ENCODE measurements at regions not wholly inside any gene's neighbourhood (a gene's known extent, or its start where the extent isn't known, plus 50 kb on each side); places are given as distances from the start of the nearest gene placed in this dataset.

DNA sequence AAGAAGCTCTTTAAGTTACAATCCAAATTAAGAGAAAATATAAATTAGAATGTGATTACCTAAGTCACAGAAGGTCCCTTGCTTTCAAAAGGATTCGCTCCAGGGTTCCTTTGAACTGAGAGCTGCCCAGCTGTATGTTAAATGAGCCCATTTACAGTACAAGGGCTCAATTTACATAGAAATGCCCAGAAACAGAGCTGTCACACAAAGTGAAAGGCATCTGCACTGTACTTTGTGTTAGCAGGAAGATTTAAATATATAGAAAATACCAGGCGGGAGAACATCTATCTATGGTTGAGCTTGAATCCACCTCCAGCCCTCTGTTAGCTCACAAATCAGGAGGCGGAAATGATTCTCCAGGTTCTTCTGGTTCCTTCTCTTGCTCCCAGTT, 272.9 kb downstream of the PAX3 start:
- intact Hi-C loops (cut with micrococcal nuclease), result no loop called here
- Histone ChIP-seq H3K4ac (ENCODE audit: low read depth, low read length) (no peak overlapping the region), H4K5ac (ENCODE audit: low read depth, low read length) (no peak overlapping the region), H3K4me3 (ENCODE audit: insufficient read depth, low read depth, low read length) (no peak overlapping the region), H3K4me1 (ENCODE audit: control insufficient read depth, insufficient read depth, low read length) (no peaks in the 10 kb centered on the region), H4K8ac (ENCODE audit: low read depth in 2 of 2, low read length in 2 of 2) (no peak overlapping the region), H3K27ac (ENCODE audit: insufficient read depth, low read length) (no peak overlapping the region), H4K91ac (ENCODE audit: insufficient read depth, low read depth, low read length) (no peak overlapping the region), H2BK120ac (ENCODE audit: low read depth, low read length) (no peak overlapping the region), H2AFZ (replicated peaks; ENCODE audit: low read length, poor library complexity) (no peak overlapping the region), H3K14ac (replicated peaks; ENCODE audit: low read depth, low read length) (no peak overlapping the region), H2AK9ac (replicated peaks; ENCODE audit: low read depth, low read length, poor library complexity) (no peak overlapping the region), H3K27me3 (ENCODE audit: control insufficient read depth, insufficient read depth, low read length) (peaks cover 5% of the 10 kb centered on the region), H2BK15ac (ENCODE audit: low read depth, low read length) (no peak overlapping the region), H3K9me3 (ENCODE audit: control insufficient read depth, insufficient read depth, low read length) (no peaks in the 10 kb centered on the region), H3K56ac (ENCODE audit: extremely low read depth, insufficient read depth, low read length) (no peak overlapping the region), H3K4me2 (ENCODE audit: low read depth, low read length) (no peak overlapping the region), H3K9me1 (ENCODE audit: insufficient read depth, low read length) (no peaks in the 10 kb centered on the region), H3K23ac (ENCODE audit: low read depth, low read length) (no peak overlapping the region), H4K20me1 (ENCODE audit: insufficient read depth, low read length) (no peaks in the 10 kb centered on the region), H2BK5ac (ENCODE audit: low read depth, low read length, poor library complexity, severe bottlenecking) (no peak overlapping the region), H3K18ac (ENCODE audit: low read depth, low read length) (no peak overlapping the region), H3K79me1 (ENCODE audit: low read depth in 1 of 2, low read length in 2 of 2) (no peaks in the 10 kb centered on the region), H3K9ac (ENCODE audit: low read depth, low read length) (no peak overlapping the region), H2BK20ac (ENCODE audit: low read depth, low read length) (no peak overlapping the region), H2AK5ac (ENCODE audit: low read depth, low read length) (no peak overlapping the region), H3K36me3 (ENCODE audit: control insufficient read depth, insufficient read depth, low read length) (no peaks in the 10 kb centered on the region)
- in situ Hi-C loops (cut with MboI; ENCODE audit: low sequenced_read_pairs), result no loop called here
- dilution Hi-C loops (cut with HindIII; ENCODE audit: low sequenced_read_pairs, unreplicated experiment), result no loop called here
- no peak for TF ChIP-seq BHLHE40 (IDR thresholded peaks at IDR 0.05; ENCODE audit: low read depth, low read length)
- TF ChIP-seq MXI1 (IDR thresholded peaks at IDR 0.05; ENCODE audit: borderline replicate concordance, low read depth, low read length), result no peak
- no peak for TF ChIP-seq RCOR1 (IDR thresholded peaks at IDR 0.05; ENCODE audit: insufficient replicate concordance, low read length)
- TF ChIP-seq RAD21 (IDR thresholded peaks at IDR 0.05; ENCODE audit: low read length), result no peak
- no peak for TF ChIP-seq MAFK (IDR thresholded peaks at IDR 0.05; ENCODE audit: low read depth, low read length)
- TF ChIP-seq SMC3 (IDR thresholded peaks at IDR 0.05; ENCODE audit: low read depth, low read length), result no peak
- no peak for TF ChIP-seq POLR2A (IDR thresholded peaks at IDR 0.05; ENCODE audit: low read depth, low read length)
- TF ChIP-seq, protein P1, sequence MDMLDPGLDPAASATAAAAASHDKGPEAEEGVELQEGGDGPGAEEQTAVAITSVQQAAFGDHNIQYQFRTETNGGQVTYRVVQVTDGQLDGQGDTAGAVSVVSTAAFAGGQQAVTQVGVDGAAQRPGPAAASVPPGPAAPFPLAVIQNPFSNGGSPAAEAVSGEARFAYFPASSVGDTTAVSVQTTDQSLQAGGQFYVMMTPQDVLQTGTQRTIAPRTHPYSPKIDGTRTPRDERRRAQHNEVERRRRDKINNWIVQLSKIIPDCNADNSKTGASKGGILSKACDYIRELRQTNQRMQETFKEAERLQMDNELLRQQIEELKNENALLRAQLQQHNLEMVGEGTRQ (IDR thresholded peaks at IDR 0.05; ENCODE audit: low read depth, low read length), result no peak
- TF ChIP-seq CEBPB (IDR thresholded peaks at IDR 0.05; ENCODE audit: low read depth, low read length), result no peak
- TF ChIP-seq, protein P2, sequence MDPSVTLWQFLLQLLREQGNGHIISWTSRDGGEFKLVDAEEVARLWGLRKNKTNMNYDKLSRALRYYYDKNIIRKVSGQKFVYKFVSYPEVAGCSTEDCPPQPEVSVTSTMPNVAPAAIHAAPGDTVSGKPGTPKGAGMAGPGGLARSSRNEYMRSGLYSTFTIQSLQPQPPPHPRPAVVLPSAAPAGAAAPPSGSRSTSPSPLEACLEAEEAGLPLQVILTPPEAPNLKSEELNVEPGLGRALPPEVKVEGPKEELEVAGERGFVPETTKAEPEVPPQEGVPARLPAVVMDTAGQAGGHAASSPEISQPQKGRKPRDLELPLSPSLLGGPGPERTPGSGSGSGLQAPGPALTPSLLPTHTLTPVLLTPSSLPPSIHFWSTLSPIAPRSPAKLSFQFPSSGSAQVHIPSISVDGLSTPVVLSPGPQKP (IDR thresholded peaks at IDR 0.05; ENCODE audit: borderline replicate concordance, low read depth, low read length), result no peak
- no peak for TF ChIP-seq RFX5 (IDR thresholded peaks at IDR 0.05; ENCODE audit: low read depth, low read length)
- no peak for TF ChIP-seq MAZ (IDR thresholded peaks at IDR 0.05; ENCODE audit: borderline replicate concordance, low read depth, low read length)
- no peak for TF ChIP-seq NFE2L2 (IDR thresholded peaks at IDR 0.05; ENCODE audit: low read depth, low read length)
- TF ChIP-seq, protein P3, sequence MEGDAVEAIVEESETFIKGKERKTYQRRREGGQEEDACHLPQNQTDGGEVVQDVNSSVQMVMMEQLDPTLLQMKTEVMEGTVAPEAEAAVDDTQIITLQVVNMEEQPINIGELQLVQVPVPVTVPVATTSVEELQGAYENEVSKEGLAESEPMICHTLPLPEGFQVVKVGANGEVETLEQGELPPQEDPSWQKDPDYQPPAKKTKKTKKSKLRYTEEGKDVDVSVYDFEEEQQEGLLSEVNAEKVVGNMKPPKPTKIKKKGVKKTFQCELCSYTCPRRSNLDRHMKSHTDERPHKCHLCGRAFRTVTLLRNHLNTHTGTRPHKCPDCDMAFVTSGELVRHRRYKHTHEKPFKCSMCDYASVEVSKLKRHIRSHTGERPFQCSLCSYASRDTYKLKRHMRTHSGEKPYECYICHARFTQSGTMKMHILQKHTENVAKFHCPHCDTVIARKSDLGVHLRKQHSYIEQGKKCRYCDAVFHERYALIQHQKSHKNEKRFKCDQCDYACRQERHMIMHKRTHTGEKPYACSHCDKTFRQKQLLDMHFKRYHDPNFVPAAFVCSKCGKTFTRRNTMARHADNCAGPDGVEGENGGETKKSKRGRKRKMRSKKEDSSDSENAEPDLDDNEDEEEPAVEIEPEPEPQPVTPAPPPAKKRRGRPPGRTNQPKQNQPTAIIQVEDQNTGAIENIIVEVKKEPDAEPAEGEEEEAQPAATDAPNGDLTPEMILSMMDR (conservative IDR thresholded peaks at IDR 0.05; ENCODE audit: low read depth, low read length), result no peak
- no peak for TF ChIP-seq CHD1 (IDR thresholded peaks at IDR 0.05; ENCODE audit: low read depth, low read length)
- TF ChIP-seq FOS (IDR thresholded peaks at IDR 0.05; ENCODE audit: low read depth, low read length), result no peak
- ChIA-PET CTCF (interaction anchor here (1.4 to 3.1 kb wide), 6 partner anchors 13 to 589 kb away, joined by 4 to 29 read pairs (median 8); no protein-coding TSS in a partner anchor), POLR2A (ENCODE audit: unreplicated experiment) (no interaction called here)
- no TSS peak for BruUV-seq (replicated peaks)
- WGBS, 2 experiments (ENCODE audit: extremely low coverage in 2 of 2, insufficient read length in 1 of 2), result no CpG with 5 or more reads among the region's 3 CpGs
- DNase-seq, result no peak
- ATAC-seq (ENCODE audit: low read depth), result no peak
